ENCODE measurements at regions not wholly inside any gene's neighbourhood (a gene's known extent, or its start where the extent isn't known, plus 50 kb on each side); places are given as distances from the start of the nearest gene placed in this dataset.

DNA sequence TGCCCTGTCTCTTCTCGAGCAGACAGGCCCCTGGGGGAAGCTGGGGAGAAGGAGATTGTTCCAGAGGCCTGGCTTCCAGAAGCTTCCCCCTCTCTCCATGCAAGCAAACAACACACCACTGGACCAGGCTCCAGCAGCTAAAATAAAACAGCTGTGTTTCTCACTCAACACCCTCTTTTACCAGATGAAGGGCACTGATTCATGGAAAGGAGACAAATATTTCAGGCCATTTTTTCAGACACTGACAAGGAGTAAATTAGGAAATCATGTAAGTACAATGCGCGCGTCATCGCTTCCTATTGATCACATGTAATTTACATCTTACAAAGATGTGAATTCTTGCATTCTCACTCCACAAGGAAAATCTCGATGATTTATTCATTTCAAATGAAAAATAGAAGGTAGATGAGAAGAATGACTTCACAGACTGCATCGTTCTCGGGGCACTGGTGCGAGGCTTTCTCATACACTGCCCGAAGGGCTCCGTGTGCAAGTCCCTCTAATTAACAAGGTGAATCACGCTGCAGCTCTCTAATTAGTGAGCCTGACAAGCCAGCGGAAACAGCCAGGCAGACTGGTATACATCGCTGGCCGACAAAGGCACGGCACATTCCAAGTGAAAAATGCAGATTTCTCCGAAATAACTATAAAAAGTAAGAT lies 153.6 kb downstream of the KCTD15 start:
- no peak for DNase-seq

DNA sequence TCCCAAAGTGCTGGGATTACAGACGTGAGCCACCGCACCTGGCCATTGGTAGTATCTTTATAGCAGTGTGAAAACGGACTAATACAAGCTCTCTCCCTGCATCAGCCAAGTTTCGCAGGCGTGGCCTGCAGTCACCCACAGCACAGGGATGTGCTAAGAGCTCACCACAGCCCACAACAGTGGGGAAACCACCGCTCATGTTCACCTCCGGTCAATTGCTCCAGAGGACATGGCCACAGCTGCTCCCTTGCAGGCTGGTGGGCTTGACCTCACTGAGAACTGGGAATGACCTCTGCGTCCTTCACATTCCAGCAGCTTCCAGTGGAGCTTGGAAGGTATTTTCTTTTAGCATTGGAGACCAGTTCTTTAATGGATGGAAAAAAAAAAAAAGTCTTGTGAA lies 156.4 kb downstream of the KCTD15 start:
- no peak for DNase-seq

- DNase-seq: no peak
Measured at GRCh38 chr19:33953592-33953991, 156.9 kb downstream of the KCTD15 start.

DNA sequence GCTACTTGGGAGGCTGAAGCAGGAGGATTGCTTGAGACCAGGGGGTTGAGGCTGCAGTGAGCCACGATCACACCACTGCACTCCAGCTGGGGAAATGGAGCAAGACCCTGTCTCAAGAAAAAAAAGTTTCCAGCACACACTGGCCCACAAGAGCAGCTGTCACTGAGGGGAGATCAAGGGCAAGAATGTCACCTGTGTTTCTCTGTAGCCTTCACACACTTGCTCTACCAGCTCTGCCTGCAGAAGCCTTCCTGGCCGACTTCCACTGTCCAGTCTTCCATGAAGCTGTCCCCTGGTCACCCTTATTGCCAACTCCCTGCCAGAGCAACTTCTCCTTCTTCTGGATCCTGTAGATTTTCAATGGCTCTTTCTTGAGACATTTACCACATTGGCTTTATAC lies 158.0 kb downstream of the KCTD15 start:
- DNase-seq: no peak

- DNase-seq: no peak
Measured at GRCh38 chr19:33956941-33957340, 160.3 kb downstream of the KCTD15 start.

- no peak for DNase-seq
Measured at GRCh38 chr19:33957804-33958203, 161.1 kb downstream of the KCTD15 start.

DNA sequence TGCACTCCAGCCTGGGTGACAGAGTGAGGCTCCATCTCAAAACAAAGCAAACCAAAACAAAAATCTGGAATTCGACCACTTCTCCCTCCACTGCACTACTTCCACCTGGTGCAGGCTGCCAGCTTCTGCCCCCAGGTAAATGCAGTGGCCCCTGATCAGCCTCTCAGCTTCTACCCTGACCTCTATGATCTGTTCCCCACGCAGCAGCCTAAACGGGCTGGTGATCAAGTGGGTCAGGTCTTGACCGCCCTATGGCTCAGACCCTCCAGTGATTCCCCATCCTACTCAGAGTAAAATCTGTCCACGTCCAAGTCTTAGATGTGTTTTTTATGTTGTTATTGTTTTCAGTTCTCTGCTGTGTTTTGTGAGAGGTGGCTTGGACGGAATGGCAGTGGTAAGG lies 163.9 kb downstream of the KCTD15 start:
- no peak for DNase-seq

DNA sequence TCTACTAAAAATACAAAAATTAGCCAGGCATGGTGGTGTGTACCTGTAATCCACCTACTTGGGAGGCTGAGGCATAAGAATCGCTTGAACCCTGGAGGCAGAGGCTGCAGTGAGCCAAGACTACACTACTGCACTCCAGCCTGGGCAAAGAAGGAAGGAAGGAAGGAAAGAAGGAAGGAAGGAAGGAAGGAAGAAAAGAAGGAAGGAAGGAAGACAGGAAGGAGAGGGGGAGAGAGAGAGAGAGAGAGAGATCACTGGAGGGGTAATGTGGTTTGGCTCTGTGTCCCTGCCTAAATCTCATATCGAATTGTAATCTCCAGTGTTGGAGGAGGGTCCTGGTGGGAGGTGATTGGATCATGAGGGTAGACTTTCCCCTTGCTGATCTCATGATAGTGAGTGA lies 165.5 kb downstream of the KCTD15 start:
- DNase-seq: no peak

DNA sequence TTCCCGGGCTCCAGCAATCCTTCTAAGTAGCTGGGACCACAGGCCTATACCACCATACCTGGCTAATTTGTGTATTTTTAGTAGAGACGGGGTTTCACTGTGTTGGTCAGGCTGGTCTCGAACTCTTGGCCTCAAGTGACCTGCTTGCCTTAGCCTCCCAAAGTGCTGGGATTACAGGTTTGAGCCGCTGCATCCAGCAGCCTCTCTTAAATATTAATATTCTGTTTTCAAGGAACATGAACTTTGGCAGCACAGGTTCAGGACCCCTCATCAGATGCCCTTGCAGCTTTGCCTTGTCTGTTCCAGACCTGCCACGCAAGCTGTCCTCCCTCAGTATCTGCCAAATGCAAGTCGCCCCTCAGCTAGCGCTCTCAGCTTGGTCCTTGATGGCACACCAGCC lies 166.8 kb downstream of the KCTD15 start:
- no peak for DNase-seq

GRCh38 chr19:33971073-33971472 lies 174.4 kb downstream of the KCTD15 start:
- no peak for DNase-seq

DNA sequence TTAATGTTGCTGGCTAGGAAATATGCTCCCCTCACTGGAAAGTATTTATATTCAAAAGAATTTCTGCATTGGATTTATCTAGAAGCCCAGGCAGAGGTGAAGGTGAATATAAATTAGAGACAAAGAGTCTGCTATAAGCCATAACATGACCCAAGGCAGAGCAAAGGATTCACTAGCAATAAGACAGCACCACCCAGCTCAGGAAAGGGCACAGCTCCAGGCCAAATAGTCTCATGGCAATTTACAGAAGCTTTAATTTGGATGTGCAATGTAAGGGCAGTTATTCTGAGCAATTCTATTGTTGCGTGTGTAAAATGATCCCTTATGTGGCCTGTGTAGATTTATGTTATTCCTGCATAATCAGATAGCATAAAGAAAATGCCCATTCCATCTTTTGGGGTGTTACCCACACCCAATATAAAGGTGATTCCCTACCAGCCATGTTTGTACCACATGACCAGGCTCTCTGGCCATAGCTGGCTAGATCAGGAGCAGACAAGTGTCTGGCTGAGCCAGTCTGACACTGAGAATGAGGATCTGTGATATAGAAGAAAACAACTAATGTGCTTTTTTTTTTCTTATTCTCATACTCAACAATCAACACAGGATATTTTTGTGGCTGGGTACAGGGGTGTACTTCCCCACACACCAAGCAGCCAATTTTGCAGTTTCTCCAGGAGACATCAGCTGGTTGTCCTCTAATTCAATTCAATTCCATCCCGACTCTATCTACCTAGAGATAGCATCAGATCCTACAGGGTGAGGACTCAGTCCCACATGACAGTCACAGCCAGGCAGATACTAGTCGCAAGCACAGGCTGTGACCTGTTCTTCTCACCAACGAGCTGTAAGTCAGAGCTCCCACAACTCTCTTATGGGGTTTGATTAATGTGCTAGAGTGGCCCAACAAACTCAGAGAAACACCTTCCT lies 181.4 kb downstream of the KCTD15 start:
- no peak for DNase-seq

DNA sequence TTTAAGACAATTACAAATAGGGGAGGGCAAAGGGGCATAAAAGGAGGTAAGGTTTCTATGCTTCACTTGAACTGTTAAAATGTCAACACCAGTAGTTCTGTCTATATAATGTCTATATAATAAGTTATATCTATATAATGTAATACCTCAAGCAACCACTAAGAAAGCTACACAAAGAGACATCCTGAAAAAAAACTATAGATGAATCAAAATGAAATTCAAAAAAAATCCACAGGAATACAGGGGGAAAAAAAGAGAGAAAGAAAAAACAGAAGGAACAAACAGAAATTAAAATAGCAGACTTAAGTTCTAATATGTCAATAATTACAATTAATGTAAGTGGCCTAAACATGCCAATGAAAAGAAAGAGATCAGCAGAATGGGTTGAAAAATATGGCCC lies 186.0 kb downstream of the KCTD15 start:
- DNase-seq: no peak

DNA sequence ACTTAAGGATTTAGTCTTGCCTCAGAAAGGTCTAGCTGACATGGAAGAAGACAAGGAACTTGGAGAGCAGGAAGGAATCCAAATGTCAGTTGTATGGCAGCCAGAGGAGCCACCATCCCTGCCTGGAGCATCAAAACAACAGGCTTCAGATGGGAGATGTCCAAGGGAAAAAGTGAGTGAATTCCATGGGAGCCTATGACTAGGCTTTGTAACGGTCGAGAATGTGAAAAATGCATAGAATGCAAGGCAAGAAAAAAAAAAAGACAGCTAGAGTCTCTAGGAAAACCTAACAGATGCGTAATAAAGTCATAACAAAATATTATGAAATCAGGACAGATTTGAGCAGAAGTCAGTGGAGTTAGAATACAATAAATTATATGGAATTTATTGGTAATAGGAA lies 183.7 kb upstream of the LSM14A start:
- DNase-seq: no peak

GRCh38 chr19:33997690-33998089 lies 174.6 kb upstream of the LSM14A start:
- no peak for DNase-seq

DNA sequence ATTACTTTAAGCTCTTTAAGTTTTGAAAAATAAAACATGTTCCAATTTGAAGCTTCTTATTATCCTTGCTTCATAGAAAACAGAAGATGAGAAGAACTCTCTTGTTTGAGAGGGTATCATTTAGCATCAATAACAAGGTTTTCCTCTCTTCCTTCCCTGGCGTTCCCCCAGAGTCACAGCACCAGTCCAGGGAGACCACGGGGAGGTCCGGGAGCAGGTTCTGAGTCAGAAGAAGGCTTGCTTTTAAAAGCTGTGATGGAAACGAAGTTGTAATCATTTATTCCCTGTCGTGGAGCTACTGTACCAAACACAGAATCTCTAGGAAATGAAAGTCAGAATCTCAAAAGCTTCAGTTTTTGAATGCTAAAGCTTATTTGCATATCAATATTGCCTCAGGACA lies 174.0 kb upstream of the LSM14A start:
- DNase-seq: no peak

DNA sequence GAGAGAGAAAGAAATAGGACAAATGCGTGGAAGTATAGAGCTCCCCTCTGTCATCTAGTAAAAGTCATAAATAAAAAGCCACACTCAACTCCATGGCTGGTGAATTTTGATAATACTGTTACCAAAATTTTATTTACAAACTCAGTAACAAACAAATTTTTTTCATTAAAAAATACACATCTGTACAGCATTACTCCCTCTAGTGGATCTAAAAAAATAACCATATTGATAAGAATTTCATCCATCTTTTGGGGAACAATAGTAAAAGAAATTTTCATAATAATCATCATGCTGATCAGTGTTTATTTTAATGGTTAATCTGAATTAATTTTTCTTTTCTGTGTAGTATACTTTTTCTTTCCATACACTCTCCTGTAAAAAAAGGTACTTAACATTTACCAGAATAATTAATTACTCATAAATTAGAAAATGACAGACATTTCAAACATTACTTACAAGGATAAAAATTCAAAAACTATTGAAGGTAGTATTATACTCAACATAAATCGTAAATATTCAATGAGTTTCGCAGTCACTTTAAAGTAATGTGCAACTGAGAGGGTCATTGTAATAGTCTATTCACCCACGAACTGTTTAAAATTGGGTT lies 173.5 kb upstream of the LSM14A start:
- no peak for DNase-seq

GRCh38 chr19:34017024-34017423 lies 155.3 kb upstream of the LSM14A start:
- DNase-seq: no peak

GRCh38 chr19:34017601-34018000 lies 154.7 kb upstream of the LSM14A start:
- DNase-seq: no peak

DNA sequence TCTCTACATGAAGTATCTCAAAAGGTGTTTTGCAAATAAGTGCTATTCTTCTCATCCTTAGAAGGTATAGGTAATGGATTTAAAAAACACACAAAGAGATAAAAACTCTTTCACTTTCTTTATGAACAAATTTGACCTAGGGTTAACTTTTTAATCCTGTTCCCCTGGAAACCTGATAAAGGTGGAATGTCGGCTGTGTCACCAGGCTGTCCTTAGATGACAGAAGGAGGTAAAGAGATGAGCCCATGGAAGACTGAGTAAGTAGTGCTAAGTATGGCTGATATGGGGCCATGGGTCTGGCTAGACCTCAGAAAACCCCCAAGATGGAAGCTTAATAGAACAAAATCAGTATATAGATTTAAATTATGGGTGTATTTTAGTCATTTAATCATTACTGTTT lies 153.8 kb upstream of the LSM14A start:
- DNase-seq: no peak

- no peak for DNase-seq
Measured at GRCh38 chr19:34023381-34023780, 148.9 kb upstream of the LSM14A start.

GRCh38 chr19:34033880-34034279 lies 138.4 kb upstream of the LSM14A start:
- no peak for DNase-seq

DNA sequence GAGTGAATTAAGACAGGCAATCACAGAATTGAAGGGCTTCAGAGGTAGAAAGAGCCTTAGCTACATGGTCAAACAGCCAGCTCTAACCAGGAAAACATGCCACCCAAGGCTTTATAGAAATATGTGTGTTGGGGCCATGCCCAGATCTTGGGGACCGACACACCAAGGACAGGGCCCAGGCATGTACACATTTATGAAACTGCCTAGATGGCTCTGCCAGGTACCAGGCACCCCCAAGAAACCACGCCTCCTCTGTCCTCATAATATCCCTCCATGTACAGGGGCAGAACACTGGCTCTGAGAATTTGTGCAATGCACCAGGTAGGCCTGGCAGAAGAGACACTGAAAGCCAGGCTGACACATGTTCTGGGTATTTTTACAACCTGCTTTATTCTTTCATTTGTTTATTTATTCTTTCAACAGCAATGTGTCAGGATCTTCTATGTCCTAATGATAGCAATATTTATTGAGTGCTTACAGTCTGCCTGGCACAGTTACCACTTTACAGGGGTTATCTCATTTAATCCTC lies 137.9 kb upstream of the LSM14A start:
- DNase-seq: no peak

DNA sequence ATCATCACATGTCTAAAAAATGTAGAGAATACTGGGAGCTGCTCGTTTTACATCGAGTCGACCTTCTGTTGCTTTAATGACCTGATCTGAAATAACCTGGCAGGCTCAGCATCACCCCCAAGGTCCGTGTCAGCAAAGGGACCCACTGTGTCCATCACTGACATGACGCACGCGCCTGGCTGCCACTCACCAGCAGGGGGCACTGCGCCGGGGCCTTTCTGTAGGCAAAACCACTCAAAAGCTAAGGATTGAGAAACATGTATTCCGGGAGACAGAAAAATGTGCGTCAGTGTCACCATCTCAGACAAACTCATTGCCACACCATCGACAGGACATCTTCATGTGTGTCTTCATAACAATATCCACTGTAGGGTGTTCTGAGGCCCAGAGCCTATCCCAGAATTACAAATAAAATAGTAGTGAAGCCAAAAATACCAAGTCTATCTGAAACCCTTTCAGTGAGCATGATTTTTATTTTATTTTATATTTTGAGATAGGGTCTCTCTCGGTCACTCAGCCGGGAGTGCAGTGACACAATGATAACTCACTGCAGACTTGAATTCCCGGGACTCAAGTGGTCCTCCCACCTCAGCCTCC lies 130.3 kb upstream of the LSM14A start:
- DNase-seq: no peak

Data from NCI-H774 (cell line).